H1 (cell line): ENCODE measurements at regions not wholly inside any gene's neighbourhood (a gene's known extent, or its start where the extent isn't known, plus 50 kb on each side); places are given as distances from the start of the nearest gene placed in this dataset.

Experiments
- EZH2 ChIP-seq: fragments of 200-600 bp; sonication (generic); IDR thresholded peaks from 2 replicates; pipeline ENCODE4 v1.7.1; 2012; ENCODE audit warnings: low read depth, mild to moderate bottlenecking, moderate library complexity, low read length, inconsistent platforms; ENCODE audit not compliant: severe bottlenecking
- KDM4A ChIP-seq: IDR thresholded peaks from one replicate; pipeline ENCODE4 v1.7.1; 2012; ENCODE audit warnings: low read depth, mild to moderate bottlenecking, moderate library complexity, low read length, inconsistent platforms; ENCODE audit not compliant: severe bottlenecking
- POU5F1 ChIP-seq: IDR thresholded peaks from 2 replicates; pipeline ENCODE4 v1.6.1; 2011; ENCODE audit warnings: low read depth, mild to moderate bottlenecking, low read length, moderate library complexity
- SUZ12 ChIP-seq: fragments of 200-600 bp; sonication (generic); IDR thresholded peaks from 2 replicates; pipeline ENCODE4 v1.6.1; 2012; ENCODE audit warnings: mild to moderate bottlenecking, inconsistent platforms, low read length, moderate library complexity, mixed read lengths
- ZNF274 ChIP-seq: IDR thresholded peaks from 2 replicates; pipeline ENCODE4 v1.7.0; 2012; ENCODE audit warnings: low read length, borderline replicate concordance; ENCODE audit errors: extremely low read depth

DNA sequence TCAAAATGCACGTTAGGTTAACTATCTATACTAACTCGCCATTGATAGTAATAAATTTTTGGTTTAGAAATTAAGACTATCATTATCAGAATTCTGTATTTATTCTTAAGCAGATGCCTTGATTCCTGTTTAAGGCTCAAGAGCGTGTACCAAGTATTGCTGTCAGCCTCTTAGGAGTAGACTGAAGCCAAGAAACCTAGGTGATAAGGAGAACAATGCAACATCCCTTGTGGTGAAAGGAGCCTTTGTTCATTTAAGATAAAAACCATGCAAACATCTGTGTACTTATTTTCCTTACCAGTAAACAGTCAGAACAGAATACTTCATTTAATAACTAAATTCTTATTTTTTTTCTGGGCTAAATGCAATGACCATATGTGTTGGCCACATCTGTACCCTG, 109.4 kb upstream of the NOVA1 start (continued):
- TF ChIP-seq KDM4A (no peak), EZH2 (no peak), SUZ12 (no peak), ZNF274 (no peak), POU5F1 (no peak)
